Calu3 (cell line): ENCODE measurements at regions not wholly inside any gene's neighbourhood (a gene's known extent, or its start where the extent isn't known, plus 50 kb on each side); places are given as distances from the start of the nearest gene placed in this dataset.

Source experiments
- BruUV-seq: library from RNA; stranded (reverse); fragments of 400-500 nt; replicated peaks from 2 replicates; lab custom pipeline; 2021; lab: Mats Ljungman, UMichigan
- CTCF ChIA-PET: fragments of 300-600 bp; sonication (Branson Sonifier 250); formaldehyde crosslinking; loops from one replicate; lab custom pipeline; 2022; ENCODE audit warnings: antibody characterized with exemption; lab: Charles Lee
- DNase-seq: peaks from one replicate; pipeline ENCODE4 v3.0.0; 2022
- H3K27ac Mint-ChIP-seq: one replicate; pipeline ENCODE4 v1.8.0; 2022; ENCODE audit warnings: mixed read lengths; ENCODE audit not compliant: unreplicated experiment
- H3K27me3 Mint-ChIP-seq: one replicate; pipeline ENCODE4 v1.8.0; 2022; ENCODE audit warnings: mixed read lengths; ENCODE audit not compliant: unreplicated experiment
- H3K36me3 Mint-ChIP-seq: one replicate; pipeline ENCODE4 v1.8.0; 2022; ENCODE audit warnings: mild to moderate bottlenecking, moderate library complexity, mixed read lengths; ENCODE audit not compliant: insufficient read depth, unreplicated experiment
- H3K4me1 Mint-ChIP-seq: one replicate; pipeline ENCODE4 v1.8.0; 2022; ENCODE audit warnings: mild to moderate bottlenecking, low read depth, mixed read lengths; ENCODE audit not compliant: unreplicated experiment
- H3K4me3 Mint-ChIP-seq: one replicate; pipeline ENCODE4 v1.8.0; 2022; ENCODE audit warnings: mild to moderate bottlenecking, low read depth, moderate library complexity, mixed read lengths; ENCODE audit not compliant: unreplicated experiment
- H3K9me3 Mint-ChIP-seq: one replicate; pipeline ENCODE4 v1.8.0; 2022; ENCODE audit warnings: low read depth, mixed read lengths; ENCODE audit not compliant: unreplicated experiment
- intact Hi-C: fragments of 100-400 bp; cut with micrococcal nuclease; formaldehyde crosslinking; loops from one replicate; pipeline ENCODE4 v1.10.0; 2022; ENCODE audit not compliant: unreplicated experiment
- TF ChIP-seq, protein P1 (sequence below): fragments of 200-600 bp; IDR thresholded peaks from one replicate; pipeline ENCODE4 v1.8.0; 2022; ENCODE audit warnings: antibody characterized with exemption; ENCODE audit not compliant: unreplicated experiment

DNA sequence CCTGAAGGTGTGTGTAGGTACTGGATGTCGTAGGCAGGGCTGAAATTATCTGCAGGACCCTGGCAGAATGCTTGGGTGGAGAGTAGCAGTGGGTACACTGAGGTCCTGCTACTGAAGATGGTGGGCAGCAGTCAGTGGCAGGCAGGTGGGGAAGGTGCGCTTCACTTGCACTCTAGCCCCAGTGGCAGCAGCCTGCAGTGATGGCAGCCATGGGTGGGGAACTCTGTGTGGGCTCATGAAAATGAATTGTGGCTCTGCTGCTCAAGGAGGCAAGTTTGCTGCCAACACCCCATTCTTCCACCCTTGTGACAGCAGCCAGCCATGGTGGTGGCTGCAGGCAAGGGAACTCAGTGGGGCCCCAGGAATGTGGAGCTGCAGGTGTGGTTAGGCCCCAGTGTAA is 1242.7 kb upstream of the MIR17HG start:
- H3K27ac Mint-ChIP-seq = no peak overlapping the region
- intact Hi-C loops = no loop called here
- TF ChIP-seq, protein P1, sequence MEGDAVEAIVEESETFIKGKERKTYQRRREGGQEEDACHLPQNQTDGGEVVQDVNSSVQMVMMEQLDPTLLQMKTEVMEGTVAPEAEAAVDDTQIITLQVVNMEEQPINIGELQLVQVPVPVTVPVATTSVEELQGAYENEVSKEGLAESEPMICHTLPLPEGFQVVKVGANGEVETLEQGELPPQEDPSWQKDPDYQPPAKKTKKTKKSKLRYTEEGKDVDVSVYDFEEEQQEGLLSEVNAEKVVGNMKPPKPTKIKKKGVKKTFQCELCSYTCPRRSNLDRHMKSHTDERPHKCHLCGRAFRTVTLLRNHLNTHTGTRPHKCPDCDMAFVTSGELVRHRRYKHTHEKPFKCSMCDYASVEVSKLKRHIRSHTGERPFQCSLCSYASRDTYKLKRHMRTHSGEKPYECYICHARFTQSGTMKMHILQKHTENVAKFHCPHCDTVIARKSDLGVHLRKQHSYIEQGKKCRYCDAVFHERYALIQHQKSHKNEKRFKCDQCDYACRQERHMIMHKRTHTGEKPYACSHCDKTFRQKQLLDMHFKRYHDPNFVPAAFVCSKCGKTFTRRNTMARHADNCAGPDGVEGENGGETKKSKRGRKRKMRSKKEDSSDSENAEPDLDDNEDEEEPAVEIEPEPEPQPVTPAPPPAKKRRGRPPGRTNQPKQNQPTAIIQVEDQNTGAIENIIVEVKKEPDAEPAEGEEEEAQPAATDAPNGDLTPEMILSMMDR = no peak
- no peak overlapping the region for H3K4me3 Mint-ChIP-seq
- H3K9me3 Mint-ChIP-seq = peaks cover 2% of the 10 kb centered on the region
- H3K27me3 Mint-ChIP-seq = no peaks in the 10 kb centered on the region
- BruUV-seq = no TSS peak
- no peaks in the 10 kb centered on the region for H3K4me1 Mint-ChIP-seq
- no peaks in the 10 kb centered on the region for H3K36me3 Mint-ChIP-seq
- DNase-seq = no peak
- CTCF ChIA-PET = no interaction called here

DNA sequence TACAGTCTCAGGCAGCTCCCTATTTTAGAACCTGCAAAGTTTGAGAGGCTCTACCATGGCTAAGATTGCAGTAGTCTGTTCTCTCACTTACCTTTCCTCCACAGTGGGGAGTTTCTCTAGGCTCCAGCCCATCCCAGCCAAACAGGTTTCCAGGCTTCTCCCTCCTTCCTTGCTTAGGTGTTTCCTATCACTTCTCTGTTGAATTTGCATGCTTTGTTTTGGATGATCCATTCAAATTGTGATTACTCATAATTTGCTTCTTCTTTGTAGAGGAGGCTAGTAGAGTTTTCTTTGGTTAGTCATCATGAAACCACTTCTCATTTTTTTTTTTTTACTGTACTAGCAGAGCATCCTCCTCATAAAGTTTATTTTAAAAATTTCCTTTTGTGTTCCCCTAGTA is 1242.2 kb upstream of the MIR17HG start:
- intact Hi-C loops = no loop called here
- DNase-seq = no peak
- H3K4me1 Mint-ChIP-seq = no peaks in the 10 kb centered on the region
- CTCF ChIA-PET = no interaction called here
- H3K36me3 Mint-ChIP-seq = no peaks in the 10 kb centered on the region
- no peak overlapping the region for H3K4me3 Mint-ChIP-seq
- no peaks in the 10 kb centered on the region for H3K27me3 Mint-ChIP-seq
- BruUV-seq = no TSS peak
- TF ChIP-seq, protein P1 = no peak
- H3K27ac Mint-ChIP-seq = no peak overlapping the region
- H3K9me3 Mint-ChIP-seq = peaks cover 2% of the 10 kb centered on the region

DNA sequence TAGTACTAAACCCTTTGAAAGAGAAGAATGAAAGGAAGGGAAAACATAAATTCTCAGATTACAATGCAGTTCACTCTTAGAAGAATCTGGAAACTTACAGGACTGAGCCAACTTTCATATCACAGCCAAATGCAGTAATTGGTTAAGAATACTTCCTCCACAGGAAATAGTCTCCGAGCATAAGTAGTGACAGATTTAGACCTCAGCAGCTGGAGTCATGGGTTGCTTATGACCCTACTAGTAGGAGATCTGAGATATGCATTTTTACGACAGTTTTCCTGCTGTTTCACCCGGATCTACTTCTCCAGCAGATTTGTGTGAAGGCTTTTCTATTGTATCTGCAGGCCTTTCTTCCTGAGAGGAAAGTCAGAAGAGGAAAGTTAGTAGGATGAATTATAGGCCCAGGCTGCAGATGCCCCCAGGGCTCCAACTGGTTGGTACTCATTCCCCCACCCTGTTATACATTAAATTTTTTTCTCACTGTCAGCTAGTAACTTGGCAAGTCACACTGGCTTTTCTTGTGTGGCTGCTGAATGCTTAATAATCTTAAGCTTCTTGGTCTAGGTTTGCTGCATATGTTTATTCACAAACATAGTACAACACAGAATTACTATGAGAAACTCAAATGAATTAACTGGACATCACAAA is 1241.5 kb upstream of the MIR17HG start:
- no peak overlapping the region for H3K4me3 Mint-ChIP-seq
- CTCF ChIA-PET = no interaction called here

DNA sequence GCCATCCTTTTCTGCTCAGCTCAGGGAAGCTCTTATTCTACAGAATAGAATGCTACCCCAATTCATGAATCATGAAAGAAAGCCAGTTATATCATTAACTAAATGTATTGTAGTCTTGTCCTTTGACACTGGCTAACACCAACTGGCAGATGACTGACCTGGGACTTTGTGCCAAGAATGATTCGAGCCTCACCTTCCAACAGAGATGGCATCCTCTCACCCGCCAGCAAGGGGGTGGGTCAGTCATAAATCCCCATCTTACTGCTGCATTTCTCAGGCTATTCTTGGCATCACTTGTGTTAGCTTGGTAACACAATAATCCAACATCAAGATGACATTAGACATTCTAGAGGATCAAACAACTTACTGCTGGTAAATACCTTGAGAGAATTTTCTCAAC is 1239.8 kb upstream of the MIR17HG start:
- no TSS peak for BruUV-seq
- Mint-ChIP-seq H3K4me3 (no peak overlapping the region), H3K36me3 (no peaks in the 10 kb centered on the region), H3K27ac (no peak overlapping the region), H3K4me1 (no peaks in the 10 kb centered on the region), H3K27me3 (no peaks in the 10 kb centered on the region), H3K9me3 (peaks cover 2% of the 10 kb centered on the region)
- CTCF ChIA-PET = no interaction called here
- DNase-seq = no peak
- TF ChIP-seq, protein P1 = no peak
- intact Hi-C loops = no loop called here

More for the DNA sequence above, 1241.5 kb upstream of the MIR17HG start:
- Mint-ChIP-seq H3K27ac (no peak overlapping the region), H3K36me3 (no peaks in the 10 kb centered on the region), H3K4me1 (no peaks in the 10 kb centered on the region), H3K9me3 (peaks cover 2% of the 10 kb centered on the region), H3K27me3 (no peaks in the 10 kb centered on the region)
- no peak for DNase-seq
- TF ChIP-seq, protein P1 = no peak
- BruUV-seq = no TSS peak
- intact Hi-C loops = no loop called here
